RWPE2 (cell line): ENCODE measurements at regions not wholly inside any gene's neighbourhood (a gene's known extent, or its start where the extent isn't known, plus 50 kb on each side); places are given as distances from the start of the nearest gene placed in this dataset.

Experiments
- ATAC-seq: fragments of 200-7000 bp; cut with Tn5 transposase; 3 replicates; pipeline ENCODE4 v1.9.1; 2021; ENCODE audit warnings: low read depth
- DNase-seq: peaks from one replicate; pipeline ENCODE4 v3.0.0-alpha.2; 2020; ENCODE audit warnings: low spot score
- H3K27ac ChIP-seq: fragments of 450-650 bp; 2 replicates; pipeline ENCODE4 v1.5.1; 2017; ENCODE audit warnings: mild to moderate bottlenecking; ENCODE audit not compliant: poor library complexity, severe bottlenecking
- H3K27me3 ChIP-seq: fragments of 250-450 bp; sonication (Bioruptor Pico); 2 replicates; pipeline ENCODE4 v1.5.1; 2021; ENCODE audit warnings: mild to moderate bottlenecking, moderate library complexity; ENCODE audit not compliant: insufficient read depth, poor library complexity, severe bottlenecking
- H3K36me3 ChIP-seq: fragments of 250-450 bp; sonication (Bioruptor Pico); 2 replicates; pipeline ENCODE4 v1.5.1; 2020; ENCODE audit warnings: low read depth, mild to moderate bottlenecking, moderate library complexity
- H3K4me1 ChIP-seq: fragments of 250-450 bp; sonication (Bioruptor Pico); 2 replicates; pipeline ENCODE4 v1.5.1; 2021; ENCODE audit warnings: mild to moderate bottlenecking, moderate library complexity; ENCODE audit not compliant: insufficient read depth, poor library complexity, severe bottlenecking
- H3K4me3 ChIP-seq: fragments of 250-450 bp; sonication (Bioruptor Pico); 2 replicates; pipeline ENCODE4 v1.5.1; 2021; ENCODE audit warnings: mild to moderate bottlenecking, moderate library complexity; ENCODE audit not compliant: severe bottlenecking
- H3K9me3 ChIP-seq: fragments of 250-450 bp; sonication (Bioruptor Pico); 2 replicates; pipeline ENCODE4 v1.5.1; 2021; ENCODE audit warnings: mild to moderate bottlenecking, moderate library complexity; ENCODE audit not compliant: severe bottlenecking
- TF ChIP-seq, protein P1 (sequence below): fragments of 450-650 bp; IDR thresholded peaks from one replicate; pipeline ENCODE4 v1.5.1; 2017; ENCODE audit warnings: mild to moderate bottlenecking, moderate library complexity; ENCODE audit not compliant: poor library complexity, severe bottlenecking

DNA sequence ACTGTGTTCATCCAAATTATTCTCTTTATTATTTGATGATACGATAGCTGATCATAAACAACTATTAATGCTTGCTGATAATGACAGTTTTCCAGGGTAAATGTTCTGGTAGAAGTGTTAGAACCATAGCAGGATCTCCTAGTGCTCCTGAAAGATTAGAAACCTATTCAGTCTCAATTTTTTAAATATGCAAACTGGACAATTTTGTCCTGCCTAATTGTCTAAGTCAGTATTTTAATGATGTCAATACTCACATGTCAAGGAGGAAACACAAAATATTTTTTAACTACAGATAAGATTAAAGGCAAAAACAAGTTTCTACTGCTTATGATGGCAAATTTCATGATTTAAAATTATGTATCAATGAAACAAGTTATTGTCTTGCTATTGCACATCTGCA, 233.9 kb downstream of the RFPL4B start:
- TF ChIP-seq, protein P1, sequence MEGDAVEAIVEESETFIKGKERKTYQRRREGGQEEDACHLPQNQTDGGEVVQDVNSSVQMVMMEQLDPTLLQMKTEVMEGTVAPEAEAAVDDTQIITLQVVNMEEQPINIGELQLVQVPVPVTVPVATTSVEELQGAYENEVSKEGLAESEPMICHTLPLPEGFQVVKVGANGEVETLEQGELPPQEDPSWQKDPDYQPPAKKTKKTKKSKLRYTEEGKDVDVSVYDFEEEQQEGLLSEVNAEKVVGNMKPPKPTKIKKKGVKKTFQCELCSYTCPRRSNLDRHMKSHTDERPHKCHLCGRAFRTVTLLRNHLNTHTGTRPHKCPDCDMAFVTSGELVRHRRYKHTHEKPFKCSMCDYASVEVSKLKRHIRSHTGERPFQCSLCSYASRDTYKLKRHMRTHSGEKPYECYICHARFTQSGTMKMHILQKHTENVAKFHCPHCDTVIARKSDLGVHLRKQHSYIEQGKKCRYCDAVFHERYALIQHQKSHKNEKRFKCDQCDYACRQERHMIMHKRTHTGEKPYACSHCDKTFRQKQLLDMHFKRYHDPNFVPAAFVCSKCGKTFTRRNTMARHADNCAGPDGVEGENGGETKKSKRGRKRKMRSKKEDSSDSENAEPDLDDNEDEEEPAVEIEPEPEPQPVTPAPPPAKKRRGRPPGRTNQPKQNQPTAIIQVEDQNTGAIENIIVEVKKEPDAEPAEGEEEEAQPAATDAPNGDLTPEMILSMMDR, result no peak
- H3K36me3 ChIP-seq, result no peaks in the 10 kb centered on the region
- ATAC-seq (no peak), DNase-seq (no peak)
- no peaks in the 10 kb centered on the region for H3K4me1 ChIP-seq
- no peaks in the 10 kb centered on the region for H3K9me3 ChIP-seq
- no peak overlapping the region for H3K27ac ChIP-seq
- H3K27me3 ChIP-seq, result no peaks in the 10 kb centered on the region
- H3K4me3 ChIP-seq, result no peak overlapping the region

DNA sequence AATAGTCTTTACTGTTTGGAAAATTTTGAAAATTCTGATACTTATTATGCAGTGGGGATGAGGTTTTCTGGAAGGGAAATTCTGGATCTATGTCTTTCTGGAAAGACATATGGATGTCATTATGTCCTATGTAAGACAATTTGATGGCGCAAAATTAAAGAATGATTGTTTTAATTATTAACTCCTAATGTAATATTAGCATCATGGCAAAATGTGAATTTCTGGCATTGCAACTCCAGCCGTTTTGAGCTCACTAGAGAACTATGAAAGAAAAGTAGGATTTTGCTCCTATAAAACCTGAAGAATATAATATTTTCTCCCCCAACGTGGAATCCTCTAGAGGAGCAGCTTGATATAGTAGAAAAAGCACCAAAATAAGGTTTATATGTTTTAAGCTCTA, 243.2 kb downstream of the RFPL4B start:
- H3K27me3 ChIP-seq, result no peaks in the 10 kb centered on the region
- H3K27ac ChIP-seq, result no peak overlapping the region
- no peak for DNase-seq
- no peak for ATAC-seq
- no peaks in the 10 kb centered on the region for H3K36me3 ChIP-seq
- H3K9me3 ChIP-seq, result no peaks in the 10 kb centered on the region
- H3K4me3 ChIP-seq, result no peak overlapping the region
- H3K4me1 ChIP-seq, result no peaks in the 10 kb centered on the region
- TF ChIP-seq, protein P1, result no peak

DNA sequence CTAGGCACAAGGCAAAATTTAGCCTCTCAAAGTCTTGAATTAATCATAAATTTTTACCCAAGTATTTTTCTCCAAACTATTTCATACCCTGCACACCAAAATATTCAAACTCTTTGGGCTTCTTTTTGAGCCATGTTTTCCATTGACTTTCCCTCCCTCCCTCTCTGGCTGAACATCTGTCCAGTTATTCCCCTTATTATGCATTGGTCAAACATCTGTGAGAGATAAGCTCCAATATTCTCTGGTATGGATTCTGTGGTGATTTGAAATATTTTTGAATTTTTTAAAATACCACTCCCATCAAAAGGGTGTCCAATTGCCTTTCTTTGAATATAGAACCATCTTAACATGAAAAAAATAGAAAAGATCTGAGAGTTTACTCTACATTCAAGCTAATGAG, 244.2 kb downstream of the RFPL4B start:
- no peaks in the 10 kb centered on the region for H3K36me3 ChIP-seq
- ATAC-seq (no peak), DNase-seq (no peak)
- TF ChIP-seq, protein P1, result no peak
- H3K4me3 ChIP-seq, result no peak overlapping the region
- H3K9me3 ChIP-seq, result no peaks in the 10 kb centered on the region
- H3K4me1 ChIP-seq, result no peaks in the 10 kb centered on the region
- no peak overlapping the region for H3K27ac ChIP-seq
- H3K27me3 ChIP-seq, result no peaks in the 10 kb centered on the region

DNA sequence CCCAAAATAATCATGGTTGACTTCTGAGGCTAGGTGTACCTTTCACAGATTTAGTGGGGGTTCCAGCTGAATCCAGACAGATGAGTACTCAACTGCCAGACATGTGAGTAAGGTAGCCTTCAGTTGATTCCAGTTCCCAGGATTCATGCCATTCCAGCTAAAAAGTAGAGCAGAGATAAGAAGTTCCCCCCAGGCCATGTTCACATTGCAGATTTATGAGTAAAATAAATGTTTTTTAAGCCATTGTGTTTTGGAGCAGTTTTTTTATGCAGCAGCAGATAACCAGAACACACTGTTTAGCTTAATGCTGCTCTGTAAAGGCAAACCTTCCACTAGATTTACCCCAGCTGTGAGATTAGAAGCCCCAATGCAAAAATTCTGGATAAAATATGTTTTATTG, 245.0 kb downstream of the RFPL4B start:
- Histone ChIP-seq H3K36me3 (no peaks in the 10 kb centered on the region), H3K9me3 (no peaks in the 10 kb centered on the region), H3K4me1 (no peaks in the 10 kb centered on the region), H3K27me3 (no peaks in the 10 kb centered on the region), H3K27ac (no peak overlapping the region), H3K4me3 (no peak overlapping the region)
- DNase-seq, result no peak
- peak; percentile 36; the same call in 1 of the 3 replicates for ATAC-seq
- TF ChIP-seq, protein P1, result no peak

DNA sequence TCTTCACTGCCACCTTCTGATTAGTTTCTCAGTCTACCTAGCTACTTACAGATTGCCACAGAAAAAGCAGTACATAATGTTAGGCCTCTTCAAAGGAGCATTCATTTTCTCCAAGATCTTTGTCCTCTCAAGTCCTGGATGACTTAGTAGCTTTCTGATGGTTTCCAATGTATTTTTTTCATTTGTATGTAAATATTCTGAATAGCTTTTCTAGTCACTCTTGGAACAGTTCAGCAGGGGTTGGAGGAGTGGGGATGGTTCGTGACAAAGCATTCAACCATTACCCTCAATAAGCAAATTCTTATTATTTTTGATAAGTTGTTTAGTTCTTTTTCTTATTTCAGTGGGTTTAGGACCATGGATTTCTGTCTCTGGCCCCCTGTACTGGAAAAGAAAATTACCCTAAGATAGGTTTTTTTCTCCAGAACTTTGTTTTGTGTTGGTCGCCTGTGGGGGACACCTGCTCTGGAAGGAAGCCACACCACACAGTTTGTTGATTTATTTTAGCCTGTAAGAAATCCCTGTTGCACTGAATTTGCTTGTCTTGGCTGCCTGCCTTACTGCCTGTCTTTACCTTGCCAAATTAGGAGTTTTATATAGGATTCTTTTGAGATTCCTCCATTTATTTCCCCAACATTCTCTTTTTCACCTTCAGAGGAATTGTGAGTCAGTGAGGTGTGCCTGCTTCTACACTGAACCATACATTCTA, 247.9 kb downstream of the RFPL4B start:
- no peak for ATAC-seq
- no peak overlapping the region for H3K27ac ChIP-seq
- TF ChIP-seq, protein P1, result no peak
- H3K27me3 ChIP-seq, result no peaks in the 10 kb centered on the region
- no peaks in the 10 kb centered on the region for H3K9me3 ChIP-seq
- DNase-seq, result no peak
- no peaks in the 10 kb centered on the region for H3K4me1 ChIP-seq
- no peak overlapping the region for H3K4me3 ChIP-seq
- no peaks in the 10 kb centered on the region for H3K36me3 ChIP-seq
